ENCODE measurements at regions not wholly inside any gene's neighbourhood (a gene's known extent, or its start where the extent isn't known, plus 50 kb on each side); places are given as distances from the start of the nearest gene placed in this dataset.

DNA sequence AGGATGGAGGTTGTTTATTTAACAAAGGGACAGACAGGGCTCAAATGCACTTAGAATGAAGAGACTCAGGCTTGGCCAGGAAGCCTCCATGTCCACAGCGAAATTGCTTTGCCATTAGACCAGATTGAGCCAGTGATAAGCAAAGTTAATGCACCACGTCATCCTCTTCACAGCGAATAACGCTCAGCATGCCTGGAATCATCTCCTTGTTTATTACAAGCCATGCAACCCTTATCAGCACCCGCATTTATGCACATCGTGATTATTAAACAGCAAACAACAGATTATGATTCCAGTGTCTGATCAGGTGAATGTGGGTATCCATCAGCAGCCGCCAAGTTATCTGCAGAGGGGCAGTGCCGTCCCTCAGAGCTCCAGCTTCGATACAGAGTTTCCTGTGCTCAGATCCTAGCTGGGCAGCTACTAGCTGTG, 175.0 kb upstream of the TMEM132C start (continued):
- TF ChIP-seq, protein P1, sequence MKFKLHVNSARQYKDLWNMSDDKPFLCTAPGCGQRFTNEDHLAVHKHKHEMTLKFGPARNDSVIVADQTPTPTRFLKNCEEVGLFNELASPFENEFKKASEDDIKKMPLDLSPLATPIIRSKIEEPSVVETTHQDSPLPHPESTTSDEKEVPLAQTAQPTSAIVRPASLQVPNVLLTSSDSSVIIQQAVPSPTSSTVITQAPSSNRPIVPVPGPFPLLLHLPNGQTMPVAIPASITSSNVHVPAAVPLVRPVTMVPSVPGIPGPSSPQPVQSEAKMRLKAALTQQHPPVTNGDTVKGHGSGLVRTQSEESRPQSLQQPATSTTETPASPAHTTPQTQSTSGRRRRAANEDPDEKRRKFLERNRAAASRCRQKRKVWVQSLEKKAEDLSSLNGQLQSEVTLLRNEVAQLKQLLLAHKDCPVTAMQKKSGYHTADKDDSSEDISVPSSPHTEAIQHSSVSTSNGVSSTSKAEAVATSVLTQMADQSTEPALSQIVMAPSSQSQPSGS (CRISPR knock-in tag; IDR thresholded peaks at IDR 0.05; ENCODE audit: borderline replicate concordance, low read depth): no peak
- TF ChIP-seq, protein P2, sequence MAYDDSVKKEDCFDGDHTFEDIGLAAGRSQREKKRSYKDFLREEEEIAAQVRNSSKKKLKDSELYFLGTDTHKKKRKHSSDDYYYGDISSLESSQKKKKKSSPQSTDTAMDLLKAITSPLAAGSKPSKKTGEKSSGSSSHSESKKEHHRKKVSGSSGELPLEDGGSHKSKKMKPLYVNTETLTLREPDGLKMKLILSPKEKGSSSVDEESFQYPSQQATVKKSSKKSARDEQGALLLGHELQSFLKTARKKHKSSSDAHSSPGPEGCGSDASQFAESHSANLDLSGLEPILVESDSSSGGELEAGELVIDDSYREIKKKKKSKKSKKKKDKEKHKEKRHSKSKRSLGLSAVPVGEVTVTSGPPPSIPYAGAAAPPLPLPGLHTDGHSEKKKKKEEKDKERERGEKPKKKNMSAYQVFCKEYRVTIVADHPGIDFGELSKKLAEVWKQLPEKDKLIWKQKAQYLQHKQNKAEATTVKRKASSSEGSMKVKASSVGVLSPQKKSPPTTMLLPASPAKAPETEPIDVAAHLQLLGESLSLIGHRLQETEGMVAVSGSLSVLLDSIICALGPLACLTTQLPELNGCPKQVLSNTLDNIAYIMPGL (CRISPR knock-in tag; IDR thresholded peaks at IDR 0.05): no peak
- TF ChIP-seq FOXP1 (CRISPR knock-in tag; IDR thresholded peaks at IDR 0.05; ENCODE audit: borderline replicate concordance) (no peak), ZNF121 (CRISPR knock-in tag; IDR thresholded peaks at IDR 0.05) (no peak), ZNF138 (CRISPR knock-in tag; conservative IDR thresholded peaks at IDR 0.05) (no peak), JUN (CRISPR knock-in tag; IDR thresholded peaks at IDR 0.05) (no peak), ELF4 (CRISPR knock-in tag; IDR thresholded peaks at IDR 0.05; ENCODE audit: low read depth) (no peak), IRF2 (CRISPR knock-in tag; IDR thresholded peaks at IDR 0.05; ENCODE audit: borderline replicate concordance, low read depth) (no peak)
- TF ChIP-seq, protein P3, sequence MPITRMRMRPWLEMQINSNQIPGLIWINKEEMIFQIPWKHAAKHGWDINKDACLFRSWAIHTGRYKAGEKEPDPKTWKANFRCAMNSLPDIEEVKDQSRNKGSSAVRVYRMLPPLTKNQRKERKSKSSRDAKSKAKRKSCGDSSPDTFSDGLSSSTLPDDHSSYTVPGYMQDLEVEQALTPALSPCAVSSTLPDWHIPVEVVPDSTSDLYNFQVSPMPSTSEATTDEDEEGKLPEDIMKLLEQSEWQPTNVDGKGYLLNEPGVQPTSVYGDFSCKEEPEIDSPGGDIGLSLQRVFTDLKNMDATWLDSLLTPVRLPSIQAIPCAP (CRISPR knock-in tag; IDR thresholded peaks at IDR 0.05): no peak
- TF ChIP-seq, protein P4, sequence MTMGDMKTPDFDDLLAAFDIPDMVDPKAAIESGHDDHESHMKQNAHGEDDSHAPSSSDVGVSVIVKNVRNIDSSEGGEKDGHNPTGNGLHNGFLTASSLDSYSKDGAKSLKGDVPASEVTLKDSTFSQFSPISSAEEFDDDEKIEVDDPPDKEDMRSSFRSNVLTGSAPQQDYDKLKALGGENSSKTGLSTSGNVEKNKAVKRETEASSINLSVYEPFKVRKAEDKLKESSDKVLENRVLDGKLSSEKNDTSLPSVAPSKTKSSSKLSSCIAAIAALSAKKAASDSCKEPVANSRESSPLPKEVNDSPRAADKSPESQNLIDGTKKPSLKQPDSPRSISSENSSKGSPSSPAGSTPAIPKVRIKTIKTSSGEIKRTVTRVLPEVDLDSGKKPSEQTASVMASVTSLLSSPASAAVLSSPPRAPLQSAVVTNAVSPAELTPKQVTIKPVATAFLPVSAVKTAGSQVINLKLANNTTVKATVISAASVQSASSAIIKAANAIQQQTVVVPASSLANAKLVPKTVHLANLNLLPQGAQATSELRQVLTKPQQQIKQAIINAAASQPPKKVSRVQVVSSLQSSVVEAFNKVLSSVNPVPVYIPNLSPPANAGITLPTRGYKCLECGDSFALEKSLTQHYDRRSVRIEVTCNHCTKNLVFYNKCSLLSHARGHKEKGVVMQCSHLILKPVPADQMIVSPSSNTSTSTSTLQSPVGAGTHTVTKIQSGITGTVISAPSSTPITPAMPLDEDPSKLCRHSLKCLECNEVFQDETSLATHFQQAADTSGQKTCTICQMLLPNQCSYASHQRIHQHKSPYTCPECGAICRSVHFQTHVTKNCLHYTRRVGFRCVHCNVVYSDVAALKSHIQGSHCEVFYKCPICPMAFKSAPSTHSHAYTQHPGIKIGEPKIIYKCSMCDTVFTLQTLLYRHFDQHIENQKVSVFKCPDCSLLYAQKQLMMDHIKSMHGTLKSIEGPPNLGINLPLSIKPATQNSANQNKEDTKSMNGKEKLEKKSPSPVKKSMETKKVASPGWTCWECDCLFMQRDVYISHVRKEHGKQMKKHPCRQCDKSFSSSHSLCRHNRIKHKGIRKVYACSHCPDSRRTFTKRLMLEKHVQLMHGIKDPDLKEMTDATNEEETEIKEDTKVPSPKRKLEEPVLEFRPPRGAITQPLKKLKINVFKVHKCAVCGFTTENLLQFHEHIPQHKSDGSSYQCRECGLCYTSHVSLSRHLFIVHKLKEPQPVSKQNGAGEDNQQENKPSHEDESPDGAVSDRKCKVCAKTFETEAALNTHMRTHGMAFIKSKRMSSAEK (CRISPR knock-in tag; IDR thresholded peaks at IDR 0.05; ENCODE audit: borderline replicate concordance): no peak
- TF ChIP-seq, protein P5, sequence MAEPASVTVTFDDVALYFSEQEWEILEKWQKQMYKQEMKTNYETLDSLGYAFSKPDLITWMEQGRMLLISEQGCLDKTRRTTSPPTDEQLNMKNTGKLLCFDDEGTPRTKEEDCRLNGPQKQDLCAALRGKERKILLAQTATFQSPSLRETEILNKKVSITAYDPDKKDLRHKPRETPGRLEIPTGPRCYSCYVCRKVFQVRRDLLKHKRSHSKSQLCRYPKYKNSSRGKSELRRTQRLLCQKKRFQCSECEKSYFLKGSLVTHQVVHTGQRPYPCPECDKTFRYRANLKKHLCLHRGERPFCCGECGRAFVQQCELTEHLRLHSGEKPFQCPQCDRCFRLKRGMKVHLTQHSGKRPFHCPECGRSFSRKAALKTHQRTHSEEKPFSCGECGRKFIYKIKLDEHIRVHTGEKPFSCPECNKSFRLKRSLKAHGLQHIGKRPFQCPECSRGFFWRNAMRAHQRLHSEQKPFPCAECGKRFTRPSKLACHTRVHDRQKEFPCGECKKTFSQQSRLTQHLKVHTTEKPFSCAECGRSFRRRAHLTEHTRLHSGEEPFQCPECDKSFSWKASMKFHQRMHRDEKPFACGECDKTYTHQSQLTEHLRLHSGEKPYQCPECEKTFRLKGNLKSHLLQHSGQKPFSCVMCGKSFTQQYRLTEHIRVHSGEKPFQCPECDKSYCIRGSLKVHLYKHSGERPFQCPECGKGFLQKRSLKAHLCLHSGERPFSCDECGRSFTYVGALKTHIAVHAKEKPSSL (CRISPR knock-in tag; conservative IDR thresholded peaks at IDR 0.05): no peak

DNA sequence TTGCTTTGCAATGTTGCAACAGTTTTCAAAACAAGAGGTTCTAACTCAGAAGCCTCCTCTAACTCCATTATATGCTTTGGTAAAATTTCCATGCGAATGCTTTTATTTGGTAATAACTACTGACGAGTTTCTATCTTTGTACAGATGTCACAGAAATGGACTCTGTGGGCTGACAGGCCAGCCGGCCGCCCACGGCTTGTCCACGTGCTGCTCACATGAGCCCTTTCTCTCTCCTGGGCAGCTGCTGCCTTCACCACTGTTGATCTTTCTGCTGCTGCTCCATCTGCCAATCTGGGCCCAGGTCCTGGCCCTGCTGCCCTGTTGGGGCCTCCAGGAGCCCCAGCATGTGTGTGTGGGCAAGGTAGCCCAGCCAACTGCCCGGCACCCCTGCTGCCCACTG, 168.2 kb upstream of the TMEM132C start:
- no peak overlapping the region for H3K27ac Mint-ChIP-seq
- H3K4me3 Mint-ChIP-seq: no peak overlapping the region
- POLR2A ChIA-PET: no interaction called here
- no peaks in the 10 kb centered on the region for H3K4me1 Mint-ChIP-seq
- H3K27me3 Mint-ChIP-seq (ENCODE audit: low read depth): peaks cover 6% of the 10 kb centered on the region; the same call in 1 of the 2 replicates
- H3K9me3 Mint-ChIP-seq: peaks cover 74% of the 10 kb centered on the region
- no peak for DNase-seq (ENCODE audit: low spot score)
- CTCF ChIA-PET: no interaction called here
- ATAC-seq: no peak
- H3K36me3 Mint-ChIP-seq: peaks cover 71% of the 10 kb centered on the region
- TF ChIP-seq GRHL2 (CRISPR knock-in tag; IDR thresholded peaks at IDR 0.05; ENCODE audit: insufficient replicate concordance, severe bottlenecking) (no peak), NR2C2 (CRISPR knock-in tag; IDR thresholded peaks at IDR 0.05) (no peak), ZNF263 (CRISPR knock-in tag; IDR thresholded peaks at IDR 0.05; ENCODE audit: low read depth) (no peak), ZNF416 (CRISPR knock-in tag; IDR thresholded peaks at IDR 0.05) (no peak), FOXP1 (CRISPR knock-in tag; IDR thresholded peaks at IDR 0.05; ENCODE audit: borderline replicate concordance) (no peak)
- TF ChIP-seq, protein P2 (CRISPR knock-in tag; IDR thresholded peaks at IDR 0.05): no peak
- TF ChIP-seq, protein P6, sequence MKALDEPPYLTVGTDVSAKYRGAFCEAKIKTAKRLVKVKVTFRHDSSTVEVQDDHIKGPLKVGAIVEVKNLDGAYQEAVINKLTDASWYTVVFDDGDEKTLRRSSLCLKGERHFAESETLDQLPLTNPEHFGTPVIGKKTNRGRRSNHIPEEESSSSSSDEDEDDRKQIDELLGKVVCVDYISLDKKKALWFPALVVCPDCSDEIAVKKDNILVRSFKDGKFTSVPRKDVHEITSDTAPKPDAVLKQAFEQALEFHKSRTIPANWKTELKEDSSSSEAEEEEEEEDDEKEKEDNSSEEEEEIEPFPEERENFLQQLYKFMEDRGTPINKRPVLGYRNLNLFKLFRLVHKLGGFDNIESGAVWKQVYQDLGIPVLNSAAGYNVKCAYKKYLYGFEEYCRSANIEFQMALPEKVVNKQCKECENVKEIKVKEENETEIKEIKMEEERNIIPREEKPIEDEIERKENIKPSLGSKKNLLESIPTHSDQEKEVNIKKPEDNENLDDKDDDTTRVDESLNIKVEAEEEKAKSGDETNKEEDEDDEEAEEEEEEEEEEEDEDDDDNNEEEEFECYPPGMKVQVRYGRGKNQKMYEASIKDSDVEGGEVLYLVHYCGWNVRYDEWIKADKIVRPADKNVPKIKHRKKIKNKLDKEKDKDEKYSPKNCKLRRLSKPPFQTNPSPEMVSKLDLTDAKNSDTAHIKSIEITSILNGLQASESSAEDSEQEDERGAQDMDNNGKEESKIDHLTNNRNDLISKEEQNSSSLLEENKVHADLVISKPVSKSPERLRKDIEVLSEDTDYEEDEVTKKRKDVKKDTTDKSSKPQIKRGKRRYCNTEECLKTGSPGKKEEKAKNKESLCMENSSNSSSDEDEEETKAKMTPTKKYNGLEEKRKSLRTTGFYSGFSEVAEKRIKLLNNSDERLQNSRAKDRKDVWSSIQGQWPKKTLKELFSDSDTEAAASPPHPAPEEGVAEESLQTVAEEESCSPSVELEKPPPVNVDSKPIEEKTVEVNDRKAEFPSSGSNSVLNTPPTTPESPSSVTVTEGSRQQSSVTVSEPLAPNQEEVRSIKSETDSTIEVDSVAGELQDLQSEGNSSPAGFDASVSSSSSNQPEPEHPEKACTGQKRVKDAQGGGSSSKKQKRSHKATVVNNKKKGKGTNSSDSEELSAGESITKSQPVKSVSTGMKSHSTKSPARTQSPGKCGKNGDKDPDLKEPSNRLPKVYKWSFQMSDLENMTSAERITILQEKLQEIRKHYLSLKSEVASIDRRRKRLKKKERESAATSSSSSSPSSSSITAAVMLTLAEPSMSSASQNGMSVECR (CRISPR knock-in tag; IDR thresholded peaks at IDR 0.05; ENCODE audit: borderline replicate concordance): no peak
